ENCODE measurements at regions not wholly inside any gene's neighbourhood (a gene's known extent, or its start where the extent isn't known, plus 50 kb on each side); places are given as distances from the start of the nearest gene placed in this dataset.
A peak's percentile ranks its signal among the peaks of the same experiment; 100 is the strongest.

GRCh38 chr3:78267235-78267634 lies 1227.3 kb downstream of the ROBO2 start:
- no peak for TF ChIP-seq CTCF (IDR thresholded peaks at IDR 0.05; ENCODE audit: insufficient read depth, missing control alignments)
- FAIRE-seq (no peak), DNase-seq (ENCODE audit: insufficient read length, low spot score) (no peak)

GRCh38 chr3:78268087-78268486 lies 1228.2 kb downstream of the ROBO2 start:
- DNase-seq (ENCODE audit: insufficient read length, low spot score) (no peak), FAIRE-seq (no peak)

GRCh38 chr3:78268716-78269668 lies 1229.1 kb downstream of the ROBO2 start:
- TF ChIP-seq CTCF (IDR thresholded peaks at IDR 0.05; ENCODE audit: insufficient read depth, missing control alignments), result no peak
- no peak for FAIRE-seq
- DNase-seq (ENCODE audit: insufficient read length, low spot score), result no peak

More at GRCh38 chr3:78268087-78268486, 1228.2 kb downstream of the ROBO2 start:
- TF ChIP-seq CTCF (IDR thresholded peaks at IDR 0.05; ENCODE audit: insufficient read depth, missing control alignments), result no peak

- FAIRE-seq (no peak), DNase-seq (ENCODE audit: insufficient read length, low spot score) (no peak)
- no peak for TF ChIP-seq CTCF (IDR thresholded peaks at IDR 0.05; ENCODE audit: insufficient read depth, missing control alignments)
Observed at GRCh38 chr3:78273326-78273725, 1233.4 kb downstream of the ROBO2 start.

GRCh38 chr3:78274475-78275065 lies 1234.7 kb downstream of the ROBO2 start:
- DNase-seq (ENCODE audit: insufficient read length, low spot score), result no peak
- peak; percentile 21 for TF ChIP-seq CTCF (IDR thresholded peaks at IDR 0.05; ENCODE audit: insufficient read depth, missing control alignments)
- FAIRE-seq, result no peak

- FAIRE-seq, result no peak
- TF ChIP-seq CTCF (IDR thresholded peaks at IDR 0.05; ENCODE audit: insufficient read depth, missing control alignments), result no peak
- no peak for DNase-seq (ENCODE audit: insufficient read length, low spot score)
Observed at GRCh38 chr3:78275420-78275852, 1235.5 kb downstream of the ROBO2 start.

- no peak for TF ChIP-seq CTCF (IDR thresholded peaks at IDR 0.05; ENCODE audit: insufficient read depth, missing control alignments)
- no peak for FAIRE-seq
- no peak for DNase-seq (ENCODE audit: insufficient read length, low spot score)
Observed at GRCh38 chr3:78277220-78277619, 1237.3 kb downstream of the ROBO2 start.

Data from D721Med (cell line).